ENCODE measurements at regions not wholly inside any gene's neighbourhood (a gene's known extent, or its start where the extent isn't known, plus 50 kb on each side); places are given as distances from the start of the nearest gene placed in this dataset.

- H3K4me3 ChIP-seq (ENCODE audit: low read depth, low read length): no peak overlapping the region
- no peak for DNase-seq (ENCODE audit: low read depth)
- no peak for TF ChIP-seq CTCF (IDR thresholded peaks at IDR 0.05; ENCODE audit: insufficient read depth, low read length, poor library complexity, severe bottlenecking)
- no peaks in the 10 kb centered on the region for H3K27me3 ChIP-seq (ENCODE audit: control insufficient read depth, insufficient read depth, low read length)
- H3K36me3 ChIP-seq (ENCODE audit: control insufficient read depth, insufficient read depth, low read length): no peaks in the 10 kb centered on the region
Observed at GRCh38 chr9:88072831-88073375, 65.4 kb downstream of the SPATA31C2 start.

- DNase-seq (ENCODE audit: low read depth): no peak
- TF ChIP-seq CTCF (IDR thresholded peaks at IDR 0.05; ENCODE audit: insufficient read depth, low read length, poor library complexity, severe bottlenecking): no peak
- no peaks in the 10 kb centered on the region for H3K36me3 ChIP-seq (ENCODE audit: control insufficient read depth, insufficient read depth, low read length)
- no peaks in the 10 kb centered on the region for H3K27me3 ChIP-seq (ENCODE audit: control insufficient read depth, insufficient read depth, low read length)
- no peak overlapping the region for H3K4me3 ChIP-seq (ENCODE audit: low read depth, low read length)
Observed at GRCh38 chr9:88071331-88071730, 66.9 kb downstream of the SPATA31C2 start.

GRCh38 chr9:88065619-88066018 lies 72.7 kb downstream of the SPATA31C2 start:
- no peaks in the 10 kb centered on the region for H3K27me3 ChIP-seq (ENCODE audit: control insufficient read depth, insufficient read depth, low read length)
- no peaks in the 10 kb centered on the region for H3K36me3 ChIP-seq (ENCODE audit: control insufficient read depth, insufficient read depth, low read length)
- no peak for TF ChIP-seq CTCF (IDR thresholded peaks at IDR 0.05; ENCODE audit: insufficient read depth, low read length, poor library complexity, severe bottlenecking)
- H3K4me3 ChIP-seq (ENCODE audit: low read depth, low read length): no peak overlapping the region
- no peak for DNase-seq (ENCODE audit: low read depth)

- no peak for TF ChIP-seq CTCF (IDR thresholded peaks at IDR 0.05; ENCODE audit: insufficient read depth, low read length, poor library complexity, severe bottlenecking)
- DNase-seq (ENCODE audit: low read depth): no peak
- Histone ChIP-seq H3K4me3 (ENCODE audit: low read depth, low read length) (no peak overlapping the region), H3K27me3 (ENCODE audit: control insufficient read depth, insufficient read depth, low read length) (no peaks in the 10 kb centered on the region), H3K36me3 (ENCODE audit: control insufficient read depth, insufficient read depth, low read length) (no peaks in the 10 kb centered on the region)
Observed at GRCh38 chr9:88064554-88064953, 73.7 kb downstream of the SPATA31C2 start.

- no peak for TF ChIP-seq CTCF (IDR thresholded peaks at IDR 0.05; ENCODE audit: insufficient read depth, low read length, poor library complexity, severe bottlenecking)
- Histone ChIP-seq H3K27me3 (ENCODE audit: control insufficient read depth, insufficient read depth, low read length) (no peaks in the 10 kb centered on the region), H3K4me3 (ENCODE audit: low read depth, low read length) (no peak overlapping the region), H3K36me3 (ENCODE audit: control insufficient read depth, insufficient read depth, low read length) (no peaks in the 10 kb centered on the region)
- DNase-seq (ENCODE audit: low read depth): no peak
Observed at GRCh38 chr9:88060746-88061145, 77.5 kb downstream of the SPATA31C2 start.

GRCh38 chr9:88059469-88059868 lies 78.8 kb downstream of the SPATA31C2 start:
- no peak for DNase-seq (ENCODE audit: low read depth)
- no peak for TF ChIP-seq CTCF (IDR thresholded peaks at IDR 0.05; ENCODE audit: insufficient read depth, low read length, poor library complexity, severe bottlenecking)
- Histone ChIP-seq H3K27me3 (ENCODE audit: control insufficient read depth, insufficient read depth, low read length) (no peaks in the 10 kb centered on the region), H3K36me3 (ENCODE audit: control insufficient read depth, insufficient read depth, low read length) (no peaks in the 10 kb centered on the region), H3K4me3 (ENCODE audit: low read depth, low read length) (no peak overlapping the region)
